ENCODE measurements at regions not wholly inside any gene's neighbourhood (a gene's known extent, or its start where the extent isn't known, plus 50 kb on each side); places are given as distances from the start of the nearest gene placed in this dataset.
"Not testable (repeated sequence)": the region's sequence is repeated elsewhere in the genome, so short reads cannot be mapped to it uniquely, and the experiment has no call there.

GRCh38 chr11:69876013-69876412, 56.8 kb upstream of the FGF3 start:
- TF ChIP-seq POLR2A (IDR thresholded peaks at IDR 0.05): no peak
- TF ChIP-seq CTCF (IDR thresholded peaks at IDR 0.05): no peak
- no peak overlapping the region for H3K4me3 ChIP-seq (ENCODE audit: low read depth, poor library complexity, severe bottlenecking)
- peak in 1 of 2 donors; percentile 80 for DNase-seq (ENCODE audit: low spot score in 2 of 2)
- intact Hi-C loops (cut with DNase I; ENCODE audit: low total_unique reads): no loop called here
- WGBS, 2 donors: 85 to 88% methylated on average over 10 of the region's 10 CpGs

- intact Hi-C loops (cut with DNase I; ENCODE audit: low total_unique reads): no loop called here
- peak in 1 of 2 donors; percentile 42 for DNase-seq (ENCODE audit: low spot score in 2 of 2)
- H3K4me3 ChIP-seq (ENCODE audit: low read depth, poor library complexity, severe bottlenecking): no peak overlapping the region
- WGBS, 2 donors: 87 to 93% methylated on average over 8 of the region's 8 CpGs
- TF ChIP-seq CTCF (IDR thresholded peaks at IDR 0.05) (no peak), POLR2A (IDR thresholded peaks at IDR 0.05) (no peak)
Measured at GRCh38 chr11:69877235-69877634, 58.0 kb upstream of the FGF3 start.

- intact Hi-C loops (cut with DNase I; ENCODE audit: low total_unique reads); H3K4me3 ChIP-seq (ENCODE audit: low read depth, poor library complexity, severe bottlenecking): not testable (repeated sequence)
- WGBS, 2 donors: 90 to 92% methylated on average over 7 of the region's 7 CpGs
- peak in 1 of 2 donors; percentile 72 for DNase-seq (ENCODE audit: low spot score in 2 of 2)
Measured at GRCh38 chr11:69877704-69878103, 58.5 kb upstream of the FGF3 start.

- DNase-seq (ENCODE audit: low spot score in 2 of 2): peak in 1 of 2 donors; percentile 63
- TF ChIP-seq POLR2A (IDR thresholded peaks at IDR 0.05) (no peak), CTCF (IDR thresholded peaks at IDR 0.05) (no peak)
Measured at GRCh38 chr11:69878144-69878883, 59.1 kb upstream of the FGF3 start.

GRCh38 chr11:69878927-69879728, 59.9 kb upstream of the FGF3 start:
- TF ChIP-seq CTCF (IDR thresholded peaks at IDR 0.05): no peak
- no peak for TF ChIP-seq POLR2A (IDR thresholded peaks at IDR 0.05)
- intact Hi-C loops (cut with DNase I; ENCODE audit: low total_unique reads): no loop called here
- DNase-seq (ENCODE audit: low spot score in 2 of 2): peak in 1 of 2 donors; percentile 78
- H3K4me3 ChIP-seq (ENCODE audit: low read depth, poor library complexity, severe bottlenecking): no peak overlapping the region
- WGBS, 2 donors: 61 to 65% methylated on average over 8 to 11 of the region's 11 CpGs

More at GRCh38 chr11:69878144-69878883, 59.1 kb upstream of the FGF3 start:
- intact Hi-C loops (cut with DNase I; ENCODE audit: low total_unique reads): no loop called here
- 82 to 85% methylated on average over 11 to 12 of the region's 12 CpGs for WGBS, 2 donors
- no peak overlapping the region for H3K4me3 ChIP-seq (ENCODE audit: low read depth, poor library complexity, severe bottlenecking)

GRCh38 chr11:69879729-69880005, 60.5 kb upstream of the FGF3 start:
- WGBS, 2 donors: 58 to 72% methylated on average over 5 of the region's 5 CpGs
- intact Hi-C loops (cut with DNase I; ENCODE audit: low total_unique reads): loop anchor here (10.0 kb wide), 1 partner anchor 175 kb away; the partner anchor contains the start of gene FGF19
- no peak for TF ChIP-seq CTCF (IDR thresholded peaks at IDR 0.05)
- no peak for TF ChIP-seq POLR2A (IDR thresholded peaks at IDR 0.05)
- H3K4me3 ChIP-seq (ENCODE audit: low read depth, poor library complexity, severe bottlenecking): no peak overlapping the region
- DNase-seq (ENCODE audit: low spot score in 2 of 2): peak in 1 of 2 donors; percentile 48
